ENCODE measurements at regions not wholly inside any gene's neighbourhood (a gene's known extent, or its start where the extent isn't known, plus 50 kb on each side); places are given as distances from the start of the nearest gene placed in this dataset.

DNA sequence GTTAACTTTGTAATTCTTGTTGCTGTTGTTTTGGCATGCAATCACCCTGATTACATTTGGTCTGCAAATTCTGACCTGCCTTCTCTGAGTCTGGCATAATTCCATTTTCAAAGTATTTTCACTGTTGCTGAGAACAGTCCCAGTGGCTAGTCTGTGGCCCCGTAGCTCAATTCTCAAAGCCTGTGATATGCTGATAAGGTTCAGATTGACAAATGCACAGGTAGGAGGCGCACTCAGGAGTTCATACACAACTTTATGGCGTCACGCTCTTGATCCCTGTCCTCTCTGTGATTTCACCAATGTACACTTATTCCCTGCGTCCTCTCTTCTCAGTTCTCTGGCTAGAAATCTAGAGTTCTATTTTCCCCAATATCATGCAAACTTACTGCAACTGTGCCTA is 376.6 kb upstream of the SLCO3A1 start:
- TF ChIP-seq, protein P1, sequence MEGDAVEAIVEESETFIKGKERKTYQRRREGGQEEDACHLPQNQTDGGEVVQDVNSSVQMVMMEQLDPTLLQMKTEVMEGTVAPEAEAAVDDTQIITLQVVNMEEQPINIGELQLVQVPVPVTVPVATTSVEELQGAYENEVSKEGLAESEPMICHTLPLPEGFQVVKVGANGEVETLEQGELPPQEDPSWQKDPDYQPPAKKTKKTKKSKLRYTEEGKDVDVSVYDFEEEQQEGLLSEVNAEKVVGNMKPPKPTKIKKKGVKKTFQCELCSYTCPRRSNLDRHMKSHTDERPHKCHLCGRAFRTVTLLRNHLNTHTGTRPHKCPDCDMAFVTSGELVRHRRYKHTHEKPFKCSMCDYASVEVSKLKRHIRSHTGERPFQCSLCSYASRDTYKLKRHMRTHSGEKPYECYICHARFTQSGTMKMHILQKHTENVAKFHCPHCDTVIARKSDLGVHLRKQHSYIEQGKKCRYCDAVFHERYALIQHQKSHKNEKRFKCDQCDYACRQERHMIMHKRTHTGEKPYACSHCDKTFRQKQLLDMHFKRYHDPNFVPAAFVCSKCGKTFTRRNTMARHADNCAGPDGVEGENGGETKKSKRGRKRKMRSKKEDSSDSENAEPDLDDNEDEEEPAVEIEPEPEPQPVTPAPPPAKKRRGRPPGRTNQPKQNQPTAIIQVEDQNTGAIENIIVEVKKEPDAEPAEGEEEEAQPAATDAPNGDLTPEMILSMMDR (IDR thresholded peaks at IDR 0.05) = no peak
- TF ChIP-seq POLR2A (IDR thresholded peaks at IDR 0.05) = no peak
